ELR (cell line): ENCODE measurements at regions not wholly inside any gene's neighbourhood (a gene's known extent, or its start where the extent isn't known, plus 50 kb on each side); places are given as distances from the start of the nearest gene placed in this dataset.
"Not testable (repeated sequence)": the region's sequence is repeated elsewhere in the genome, so short reads cannot be mapped to it uniquely, and the experiment has no call there.

Source experiments
- DNase-seq: peaks from one replicate; pipeline ENCODE4 v3.0.0-alpha.2; 2015; ENCODE audit warnings: low read depth

- DNase-seq = no peak
These were observed 193.0 kb upstream of the REG3G start for GRCh38 chr2:78832481-78832880.

- DNase-seq = no peak
These were observed 186.2 kb upstream of the REG3G start for GRCh38 chr2:78839259-78839658.

- not testable (repeated sequence) for DNase-seq
These were observed 185.2 kb upstream of the REG3G start for GRCh38 chr2:78840311-78840710.

DNA sequence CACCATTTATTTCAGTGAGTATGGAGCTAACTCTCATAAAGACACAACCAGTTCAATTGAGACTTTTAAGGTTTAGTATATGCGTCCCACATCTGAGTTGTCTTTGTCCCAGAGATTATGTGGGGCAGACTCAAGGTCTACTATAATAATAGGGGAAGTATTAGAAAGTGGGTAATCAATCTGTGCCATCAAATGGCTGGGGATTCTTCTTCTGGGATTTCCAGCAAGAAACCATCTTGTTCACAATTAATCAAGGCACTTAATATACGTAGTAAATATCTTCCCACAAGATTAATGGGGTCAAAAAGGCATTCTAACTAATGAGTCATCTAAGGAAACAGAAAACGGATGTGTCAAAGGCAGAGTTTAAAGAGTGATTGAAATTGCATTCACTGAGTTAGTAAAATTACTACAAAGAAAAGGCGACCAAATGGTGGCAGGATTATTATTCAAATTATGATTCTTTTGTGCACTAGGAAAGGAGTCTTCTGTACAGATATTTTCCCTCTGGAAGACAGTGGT, 179.8 kb upstream of the REG3G start:
- DNase-seq = no peak

- peak; percentile 2 for DNase-seq
These were observed 164.0 kb upstream of the REG3G start for GRCh38 chr2:78861546-78861945.

DNA sequence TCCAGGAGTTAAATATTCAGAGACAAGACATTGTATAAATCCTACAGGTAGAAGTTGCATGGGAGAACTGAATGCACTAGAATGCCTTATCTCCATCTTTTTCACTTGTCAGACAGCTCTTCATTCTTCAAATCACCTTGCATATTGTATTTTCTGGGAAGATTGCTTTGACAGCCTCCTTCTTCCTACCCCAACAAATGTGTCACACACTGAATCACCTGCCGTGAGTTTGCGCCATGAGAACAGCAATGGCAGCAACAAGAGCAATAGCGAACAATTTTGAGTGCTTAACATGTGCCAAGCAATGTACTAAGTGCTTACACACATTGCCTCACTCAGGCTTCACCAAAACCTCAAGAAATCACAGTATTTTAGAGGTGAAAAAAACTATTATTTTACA, 161.3 kb upstream of the REG3G start:
- no peak for DNase-seq

DNA sequence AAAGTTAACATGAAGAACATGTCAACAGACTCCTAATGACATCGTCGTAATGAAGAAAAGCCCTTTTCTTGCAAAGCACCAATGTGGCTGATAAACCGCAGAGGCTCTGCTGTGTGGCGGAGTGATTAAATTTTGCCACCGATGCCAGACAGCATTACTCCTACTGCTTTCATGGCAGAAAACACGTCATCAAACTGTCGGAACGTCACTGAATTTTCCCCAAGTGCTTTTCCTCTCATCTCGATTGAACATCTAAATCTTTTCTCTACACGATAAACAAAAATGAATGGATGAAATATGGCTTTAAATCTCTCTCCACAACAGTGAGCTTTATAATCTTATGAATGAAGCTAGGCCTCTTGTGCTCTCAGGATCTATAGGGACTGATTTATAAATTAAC, 159.8 kb upstream of the REG3G start:
- no peak for DNase-seq

DNA sequence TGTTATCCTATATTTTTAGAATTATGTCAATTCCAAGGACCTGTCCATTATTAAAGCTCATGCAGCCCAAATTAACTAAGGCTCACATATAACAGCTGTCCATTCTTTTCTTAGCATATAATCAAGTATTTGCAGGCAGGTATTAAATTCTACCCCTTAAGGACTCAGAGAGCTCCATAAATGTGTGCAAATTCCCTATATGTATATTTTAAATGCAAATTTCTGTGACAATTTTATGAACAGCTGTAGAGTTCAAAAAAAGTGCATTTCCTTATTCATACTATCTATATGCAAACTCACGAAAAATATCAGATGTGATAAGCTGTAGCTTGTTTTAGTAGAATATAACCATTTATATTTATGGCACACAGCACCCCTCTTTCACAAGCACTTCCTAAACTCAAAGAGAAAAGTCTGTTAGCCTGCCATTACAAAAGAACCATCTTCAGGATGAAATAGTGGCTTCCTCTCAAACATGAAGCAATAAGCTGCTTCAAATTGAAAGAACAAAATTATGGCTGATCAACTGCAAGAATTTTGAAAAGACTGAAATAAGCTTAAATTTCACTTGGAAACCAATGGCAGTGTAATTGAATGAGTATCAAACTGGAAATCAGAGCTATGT, 155.0 kb upstream of the REG3G start:
- no peak for DNase-seq

GRCh38 chr2:78873526-78873925, 152.0 kb upstream of the REG3G start:
- no peak for DNase-seq

DNA sequence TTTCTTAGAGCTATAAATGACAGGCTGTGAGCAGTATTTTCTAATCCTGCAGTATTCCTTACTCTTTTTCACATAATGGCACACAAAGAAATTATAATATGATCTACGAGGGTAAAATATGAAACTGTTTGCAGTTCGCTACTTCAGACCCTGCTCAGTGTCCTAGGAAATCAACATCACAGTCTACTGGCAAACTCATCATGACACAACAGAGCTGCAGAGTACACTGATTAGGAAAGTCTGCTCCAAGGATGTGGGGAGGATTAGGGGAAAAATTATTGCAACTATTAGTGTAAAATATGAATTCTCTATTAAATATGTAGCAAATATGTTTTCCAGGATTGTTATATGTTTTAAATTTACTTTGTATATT, 149.2 kb upstream of the REG3G start:
- DNase-seq = no peak

- no peak for DNase-seq
These were observed 138.1 kb upstream of the REG3G start for GRCh38 chr2:78887446-78887845.

DNA sequence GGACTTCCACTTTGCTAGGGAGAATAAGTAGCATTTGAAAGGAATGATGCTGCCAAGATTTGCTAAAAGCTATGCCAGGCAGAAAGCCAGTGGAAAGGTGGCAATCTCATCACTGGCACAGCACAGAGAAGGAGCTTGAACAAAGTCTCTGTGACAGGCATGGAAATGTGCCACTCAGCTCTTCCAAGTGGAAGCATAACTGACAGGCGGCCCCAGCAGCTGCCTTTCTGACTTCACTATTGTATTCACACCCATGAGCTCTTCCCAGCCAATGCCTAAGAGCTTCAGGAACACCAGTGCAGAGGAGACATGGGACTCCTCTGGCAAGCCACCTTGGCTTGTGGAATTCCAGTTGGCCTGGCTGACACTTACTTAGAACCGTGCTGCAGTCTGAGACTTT, 134.6 kb upstream of the REG3G start:
- no peak for DNase-seq

DNA sequence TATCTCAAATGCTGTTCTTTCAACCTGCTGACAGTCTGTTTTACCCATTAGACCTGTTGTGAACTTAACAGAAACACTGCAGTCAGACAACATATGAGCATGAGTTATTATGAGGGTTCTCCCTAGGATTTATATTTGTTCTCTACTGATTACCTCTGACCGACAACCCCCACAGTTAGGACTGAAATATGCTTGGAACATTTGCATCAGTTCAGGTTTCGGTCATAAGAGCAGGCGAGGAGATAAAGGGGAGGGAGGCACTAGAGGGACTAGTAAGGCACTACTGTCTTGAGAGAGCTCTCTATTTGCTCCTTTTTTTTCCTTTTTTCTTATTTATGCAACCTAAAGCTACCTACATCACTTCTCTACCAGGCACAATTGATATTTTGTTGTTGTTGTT, 133.2 kb upstream of the REG3G start:
- no peak for DNase-seq

GRCh38 chr2:78895022-78895421, 130.5 kb upstream of the REG3G start:
- no peak for DNase-seq

DNA sequence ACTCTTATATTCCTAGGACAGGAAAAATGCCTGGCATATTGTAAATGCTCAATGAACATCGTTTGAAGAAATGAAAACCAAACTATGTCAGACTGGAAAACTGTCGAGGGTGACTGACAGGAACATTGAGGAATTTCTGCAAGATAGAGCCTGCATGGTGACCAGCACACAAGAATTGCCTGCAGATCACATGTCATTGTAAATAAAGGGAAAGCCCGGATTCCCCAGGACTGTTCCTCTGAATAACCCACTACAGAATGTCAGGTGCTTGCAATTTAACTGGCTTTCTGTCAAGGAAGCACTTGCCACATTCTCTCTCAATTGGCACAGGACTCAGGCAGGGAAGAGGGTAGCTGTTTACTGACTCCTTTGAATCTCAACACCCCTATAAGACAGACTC, 129.0 kb upstream of the REG3G start:
- DNase-seq = no peak

GRCh38 chr2:78907089-78907488, 118.4 kb upstream of the REG3G start:
- no peak for DNase-seq

- DNase-seq = no peak
These were observed 116.5 kb upstream of the REG3G start for GRCh38 chr2:78908973-78909372.

GRCh38 chr2:78910376-78910775, 115.1 kb upstream of the REG3G start:
- DNase-seq = no peak

- DNase-seq = no peak
These were observed 112.2 kb upstream of the REG3G start for GRCh38 chr2:78913257-78913656.

- DNase-seq = no peak
These were observed 100.2 kb upstream of the REG3G start for GRCh38 chr2:78925258-78925657.

DNA sequence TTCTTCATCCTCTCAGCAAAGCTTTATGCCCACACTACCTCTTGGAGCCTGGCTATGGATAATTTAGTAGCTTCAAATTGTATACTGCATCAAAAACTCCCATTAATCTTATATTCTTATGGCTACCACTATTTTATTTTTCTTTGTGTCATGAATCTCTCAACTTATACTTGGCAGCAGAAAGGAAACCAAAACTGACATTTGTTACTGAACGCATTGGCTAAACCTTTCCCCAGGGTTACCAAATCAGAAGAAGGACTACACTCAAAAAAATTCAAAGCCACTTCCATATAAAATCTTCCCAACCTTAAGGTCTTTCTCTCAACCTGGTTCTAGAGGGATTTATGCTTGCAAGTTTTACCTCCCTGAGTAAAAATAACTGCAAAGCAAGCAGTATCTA, 97.0 kb upstream of the REG3G start:
- DNase-seq = no peak

GRCh38 chr2:78940998-78941397, 84.5 kb upstream of the REG3G start:
- DNase-seq = no peak

DNA sequence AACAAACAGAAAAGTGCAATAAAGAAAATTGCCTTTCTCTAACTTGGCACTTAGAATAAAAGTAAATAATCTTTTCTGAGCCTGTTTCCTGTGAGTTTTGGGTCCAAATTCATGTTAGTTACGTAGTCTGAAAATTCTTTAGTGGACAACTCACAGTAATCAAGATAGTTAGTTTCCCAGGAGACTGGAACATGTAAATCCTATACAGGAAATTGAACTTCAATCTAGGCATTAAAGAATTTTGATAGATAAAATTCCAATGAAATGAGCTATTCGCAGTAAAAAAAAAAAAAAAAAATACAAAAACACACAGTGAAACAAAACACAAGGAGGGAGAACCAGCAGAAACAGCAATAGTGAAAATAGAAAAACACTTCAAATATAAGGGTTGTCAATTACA, 83.8 kb upstream of the REG3G start:
- no peak for DNase-seq

- DNase-seq = no peak
These were observed 61.6 kb upstream of the REG3G start for GRCh38 chr2:78963881-78964280.

DNA sequence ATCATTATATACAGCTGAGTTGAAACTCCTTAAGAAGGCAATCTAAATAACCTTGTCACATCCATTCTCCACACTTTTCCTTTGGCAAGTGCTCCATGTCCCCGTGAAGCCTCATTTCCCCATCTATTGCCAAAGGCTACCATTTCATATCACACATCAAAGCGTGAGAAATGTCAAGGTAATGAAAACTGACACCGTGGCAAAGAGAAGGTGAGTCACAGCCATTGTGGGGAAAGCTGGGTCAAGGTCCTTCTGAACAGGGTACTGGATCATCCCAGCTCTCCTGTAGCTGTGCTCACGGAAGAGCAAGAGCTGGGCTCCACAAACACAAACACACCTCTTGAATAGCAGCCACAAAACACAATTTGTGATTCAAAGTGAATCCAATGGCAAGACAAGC, 58.2 kb upstream of the REG3G start:
- no peak for DNase-seq
